HEK293T (cell line): ENCODE measurements at regions not wholly inside any gene's neighbourhood (a gene's known extent, or its start where the extent isn't known, plus 50 kb on each side); places are given as distances from the start of the nearest gene placed in this dataset.

Source experiments
- ARNT ChIP-seq: fragments of 450-650 bp; IDR thresholded peaks from 2 replicates; pipeline ENCODE4 v1.6.1; 2017; ENCODE audit warnings: mild to moderate bottlenecking
- BHLHE40 ChIP-seq: fragments of 450-650 bp; IDR thresholded peaks from 2 replicates; pipeline ENCODE4 v1.6.1; 2016; ENCODE audit warnings: mild to moderate bottlenecking, moderate library complexity, borderline replicate concordance
- ELF4 ChIP-seq: fragments of 450-650 bp; IDR thresholded peaks from 2 replicates; pipeline ENCODE4 v1.6.1; 2017; ENCODE audit warnings: antibody characterized with exemption
- FOXK2 ChIP-seq: fragments of 450-650 bp; IDR thresholded peaks from 2 replicates; pipeline ENCODE4 v1.6.1; 2016; ENCODE audit warnings: mild to moderate bottlenecking
- FOXM1 ChIP-seq: fragments of 450-650 bp; IDR thresholded peaks from 2 replicates; pipeline ENCODE4 v1.6.1; 2017; ENCODE audit warnings: mild to moderate bottlenecking, borderline replicate concordance
- HDGF ChIP-seq: fragments of 450-650 bp; IDR thresholded peaks from 2 replicates; pipeline ENCODE4 v1.6.1; 2017; ENCODE audit warnings: antibody characterized with exemption, borderline replicate concordance
- L3MBTL2 ChIP-seq: fragments of 450-650 bp; conservative IDR thresholded peaks from 2 replicates; pipeline ENCODE4 v1.6.1; 2016; ENCODE audit warnings: mild to moderate bottlenecking
- NFRKB ChIP-seq: fragments of 450-650 bp; IDR thresholded peaks from 2 replicates; pipeline ENCODE4 v1.6.1; 2016; ENCODE audit warnings: mild to moderate bottlenecking, moderate library complexity
- SP1 ChIP-seq: fragments of 450-650 bp; IDR thresholded peaks from 2 replicates; pipeline ENCODE4 v1.6.1; 2017
- TARDBP ChIP-seq: fragments of 450-650 bp; IDR thresholded peaks from 2 replicates; pipeline ENCODE4 v1.6.1; 2016
- TF ChIP-seq, protein P1 (sequence below): fragments of 450-650 bp; IDR thresholded peaks from 2 replicates; pipeline ENCODE4 v1.6.1; 2016

DNA sequence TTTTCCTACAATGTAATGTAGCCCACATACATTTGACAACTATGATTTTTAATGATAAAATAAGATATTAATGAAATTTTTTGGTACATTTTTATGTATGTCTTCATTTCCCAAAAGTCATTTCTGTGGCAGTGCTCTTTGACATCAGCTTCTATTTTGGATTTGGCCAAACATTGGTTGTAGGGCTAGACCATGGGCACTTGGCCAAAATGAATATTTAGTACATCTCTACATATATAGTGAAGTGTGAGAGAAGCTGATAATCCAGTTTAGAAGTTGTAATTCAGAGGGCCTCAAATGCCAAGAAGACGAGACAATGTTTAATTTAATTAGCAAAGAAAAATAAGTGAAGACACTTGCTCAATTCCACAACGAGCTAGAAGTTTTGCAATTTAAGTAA, 724.9 kb upstream of the SOX9 start:
- TF ChIP-seq L3MBTL2, result no peak
- TF ChIP-seq BHLHE40, result no peak
- no peak for TF ChIP-seq NFRKB
- no peak for TF ChIP-seq HDGF
- TF ChIP-seq TARDBP, result no peak
- TF ChIP-seq ARNT, result no peak
- TF ChIP-seq FOXK2, result no peak
- no peak for TF ChIP-seq ELF4
- no peak for TF ChIP-seq FOXM1
- TF ChIP-seq SP1, result no peak
- TF ChIP-seq, protein P1, sequence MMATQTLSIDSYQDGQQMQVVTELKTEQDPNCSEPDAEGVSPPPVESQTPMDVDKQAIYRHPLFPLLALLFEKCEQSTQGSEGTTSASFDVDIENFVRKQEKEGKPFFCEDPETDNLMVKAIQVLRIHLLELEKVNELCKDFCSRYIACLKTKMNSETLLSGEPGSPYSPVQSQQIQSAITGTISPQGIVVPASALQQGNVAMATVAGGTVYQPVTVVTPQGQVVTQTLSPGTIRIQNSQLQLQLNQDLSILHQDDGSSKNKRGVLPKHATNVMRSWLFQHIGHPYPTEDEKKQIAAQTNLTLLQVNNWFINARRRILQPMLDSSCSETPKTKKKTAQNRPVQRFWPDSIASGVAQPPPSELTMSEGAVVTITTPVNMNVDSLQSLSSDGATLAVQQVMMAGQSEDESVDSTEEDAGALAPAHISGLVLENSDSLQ, result no peak
